ENCODE measurements at regions not wholly inside any gene's neighbourhood (a gene's known extent, or its start where the extent isn't known, plus 50 kb on each side); places are given as distances from the start of the nearest gene placed in this dataset.

GRCh38 chr14:22159099-22159498 is 429.9 kb downstream of the DAD1 start:
- TF ChIP-seq EZH2 (IDR thresholded peaks at IDR 0.05; ENCODE audit: insufficient read depth, poor library complexity, severe bottlenecking) (no peak), EZH2phosphoT487 (IDR thresholded peaks at IDR 0.05; ENCODE audit: insufficient read depth, low read depth) (no peak)

Measured in GM23248 (cell line).